NT2/D1 (cell line): ENCODE measurements at regions not wholly inside any gene's neighbourhood (a gene's known extent, or its start where the extent isn't known, plus 50 kb on each side); places are given as distances from the start of the nearest gene placed in this dataset.

ENCODE experiments used
- DNase-seq: peaks from one replicate; pipeline ENCODE4 v3.0.0-alpha.2; 2011; ENCODE audit warnings: low read depth, low spot score
- H3K27me3 ChIP-seq: 2 replicates; pipeline ENCODE4 v1.6.0; 2011; ENCODE audit warnings: mild to moderate bottlenecking; ENCODE audit not compliant: insufficient read length, insufficient read depth
- H3K36me3 ChIP-seq: 2 replicates; pipeline ENCODE4 v1.6.1; 2011; ENCODE audit warnings: mild to moderate bottlenecking, low read length, mixed read lengths; ENCODE audit not compliant: insufficient read depth, insufficient read length
- H3K4me1 ChIP-seq: 2 replicates; pipeline ENCODE4 v1.5.1; 2011; ENCODE audit not compliant: insufficient read depth, insufficient read length
- H3K4me3 ChIP-seq: 2 replicates; pipeline ENCODE4 v1.5.1; 2011; ENCODE audit warnings: low read depth; ENCODE audit not compliant: insufficient read length
- H3K9ac ChIP-seq: 2 replicates; pipeline ENCODE4 v1.6.0; 2011; ENCODE audit warnings: low read depth; ENCODE audit not compliant: insufficient read length
- H3K9me3 ChIP-seq: 2 replicates; pipeline ENCODE4 v1.5.1; 2011; ENCODE audit warnings: mild to moderate bottlenecking, low read length; ENCODE audit not compliant: insufficient read depth
- SUZ12 ChIP-seq: IDR thresholded peaks from 2 replicates; pipeline ENCODE4 v1.6.1; 2011; ENCODE audit not compliant: insufficient read length, insufficient read depth; ENCODE audit errors: extremely low read depth
- YY1 ChIP-seq: IDR thresholded peaks from 2 replicates; pipeline ENCODE4 v1.6.1; 2011; ENCODE audit not compliant: insufficient read length, insufficient read depth
- ZNF274 ChIP-seq: IDR thresholded peaks from 2 replicates; pipeline ENCODE4 v1.6.1; 2011; ENCODE audit warnings: mild to moderate bottlenecking, low read depth, low read length

DNA sequence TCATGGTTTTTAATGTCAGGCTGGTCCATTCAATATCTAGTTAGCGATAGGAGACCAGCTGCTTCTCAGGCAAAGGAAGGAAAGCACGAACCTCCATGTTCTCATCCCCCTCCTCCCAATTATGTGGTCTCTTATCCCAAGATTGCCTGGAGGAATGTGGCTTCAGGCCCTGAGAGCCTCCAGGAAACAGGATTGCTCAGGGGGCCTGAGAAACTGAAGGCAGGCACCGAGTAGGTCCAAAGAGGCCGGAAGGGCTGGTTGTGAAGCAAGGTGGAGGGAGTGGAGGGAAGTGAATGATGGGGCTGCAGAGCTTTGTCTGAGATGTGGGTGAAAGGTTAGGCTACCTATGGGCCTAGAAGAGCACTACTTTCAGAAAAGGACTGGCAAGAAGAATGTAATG is 188.2 kb upstream of the DDHD1 start:
- no peak for DNase-seq
- H3K27me3 ChIP-seq, result no peaks in the 10 kb centered on the region
- no peaks in the 10 kb centered on the region for H3K4me1 ChIP-seq
- H3K9ac ChIP-seq, result no peak overlapping the region
- no peak for TF ChIP-seq SUZ12
- TF ChIP-seq ZNF274, result no peak
- TF ChIP-seq YY1, result no peak
- H3K9me3 ChIP-seq, result no peaks in the 10 kb centered on the region
- no peak overlapping the region for H3K4me3 ChIP-seq
- H3K36me3 ChIP-seq, result no peaks in the 10 kb centered on the region

GRCh38 chr14:53338192-53338591 is 185.1 kb upstream of the DDHD1 start:
- H3K4me1 ChIP-seq, result no peaks in the 10 kb centered on the region
- H3K4me3 ChIP-seq, result no peak overlapping the region
- TF ChIP-seq ZNF274, result no peak
- TF ChIP-seq SUZ12, result no peak
- no peak for TF ChIP-seq YY1
- no peak overlapping the region for H3K9ac ChIP-seq
- no peak for DNase-seq
- no peaks in the 10 kb centered on the region for H3K36me3 ChIP-seq
- no peaks in the 10 kb centered on the region for H3K9me3 ChIP-seq
- no peaks in the 10 kb centered on the region for H3K27me3 ChIP-seq

DNA sequence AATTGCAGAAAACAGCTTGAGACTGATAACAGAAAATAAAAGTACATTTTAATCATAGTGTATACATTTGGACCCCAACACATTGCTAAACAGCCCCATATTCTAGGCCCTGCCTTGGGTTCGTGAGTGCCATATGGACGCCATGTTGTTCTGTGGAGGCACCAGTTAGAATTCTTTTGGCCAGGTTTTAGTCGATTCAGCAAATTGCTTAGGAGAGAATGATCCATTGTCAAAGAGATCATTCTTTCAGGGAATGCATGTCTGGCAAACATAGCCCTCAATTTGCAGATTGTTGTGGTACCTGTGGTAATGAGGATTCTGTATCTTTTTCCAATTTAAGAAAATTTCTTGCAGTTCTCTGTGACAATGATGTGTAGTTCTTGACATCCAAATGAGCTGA is 183.6 kb upstream of the DDHD1 start:
- Histone ChIP-seq H3K27me3 (no peaks in the 10 kb centered on the region), H3K4me1 (no peaks in the 10 kb centered on the region), H3K4me3 (no peak overlapping the region), H3K36me3 (no peaks in the 10 kb centered on the region), H3K9ac (no peak overlapping the region), H3K9me3 (no peaks in the 10 kb centered on the region)
- no peak for DNase-seq
- TF ChIP-seq YY1 (no peak), ZNF274 (no peak), SUZ12 (no peak)

DNA sequence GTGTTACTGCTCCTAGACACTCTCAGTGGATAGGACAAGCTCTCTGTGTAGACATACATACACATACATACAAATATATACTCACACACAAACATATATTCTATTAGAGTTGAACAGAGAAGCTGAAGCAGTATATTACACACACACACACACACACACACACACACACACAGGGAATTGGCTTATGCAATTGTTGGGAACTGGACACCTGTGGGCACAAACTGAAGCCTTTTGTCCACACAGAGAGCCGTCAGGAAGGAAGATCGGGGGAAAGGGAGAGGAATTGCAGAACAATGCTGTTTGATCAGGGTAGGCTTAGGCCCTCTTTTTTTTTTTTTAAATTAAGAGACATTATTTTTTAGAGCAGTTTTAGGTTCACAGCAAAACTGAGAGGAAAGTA is 180.7 kb upstream of the DDHD1 start:
- Histone ChIP-seq H3K4me3 (no peak overlapping the region), H3K9me3 (no peaks in the 10 kb centered on the region), H3K36me3 (no peaks in the 10 kb centered on the region), H3K9ac (no peak overlapping the region), H3K4me1 (no peaks in the 10 kb centered on the region), H3K27me3 (no peaks in the 10 kb centered on the region)
- no peak for DNase-seq
- TF ChIP-seq YY1 (no peak), ZNF274 (no peak), SUZ12 (no peak)

GRCh38 chr14:53331921-53332320 is 178.8 kb upstream of the DDHD1 start:
- Histone ChIP-seq H3K4me1 (no peaks in the 10 kb centered on the region), H3K9ac (no peak overlapping the region), H3K4me3 (no peak overlapping the region), H3K27me3 (no peaks in the 10 kb centered on the region), H3K36me3 (no peaks in the 10 kb centered on the region), H3K9me3 (no peaks in the 10 kb centered on the region)
- no peak for TF ChIP-seq ZNF274
- no peak for TF ChIP-seq YY1
- TF ChIP-seq SUZ12, result no peak
- DNase-seq, result no peak

GRCh38 chr14:53331247-53331646 is 178.1 kb upstream of the DDHD1 start:
- TF ChIP-seq ZNF274, result no peak
- no peak for TF ChIP-seq SUZ12
- TF ChIP-seq YY1, result no peak
- H3K9ac ChIP-seq, result no peak overlapping the region
- DNase-seq, result no peak
- no peaks in the 10 kb centered on the region for H3K9me3 ChIP-seq
- no peaks in the 10 kb centered on the region for H3K27me3 ChIP-seq
- no peaks in the 10 kb centered on the region for H3K4me1 ChIP-seq
- no peak overlapping the region for H3K4me3 ChIP-seq
- no peaks in the 10 kb centered on the region for H3K36me3 ChIP-seq

GRCh38 chr14:53330441-53330840 is 177.3 kb upstream of the DDHD1 start:
- no peak for DNase-seq

DNA sequence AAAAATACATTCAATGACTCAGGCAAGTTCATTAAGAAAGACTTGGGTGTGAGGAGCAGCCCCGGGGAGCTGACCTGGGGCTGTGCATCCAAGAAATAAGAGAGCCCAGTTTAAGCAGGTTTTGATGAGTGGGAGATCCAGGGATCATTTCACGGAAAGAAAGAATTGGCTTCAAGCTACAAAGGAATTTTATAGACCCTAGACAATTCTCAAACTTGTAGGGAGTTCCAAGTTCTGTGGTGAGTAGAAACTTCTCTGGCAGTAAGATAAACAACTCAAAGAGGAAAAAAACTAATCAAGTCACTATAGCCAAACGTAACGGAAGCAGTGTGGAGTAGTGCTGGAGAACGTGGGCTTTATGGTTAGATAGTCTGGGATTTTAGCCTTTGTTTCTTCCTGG is 175.7 kb upstream of the DDHD1 start:
- TF ChIP-seq ZNF274 (no peak), SUZ12 (no peak), YY1 (no peak)
- no peaks in the 10 kb centered on the region for H3K27me3 ChIP-seq
- no peaks in the 10 kb centered on the region for H3K4me1 ChIP-seq
- no peaks in the 10 kb centered on the region for H3K36me3 ChIP-seq
- no peak overlapping the region for H3K4me3 ChIP-seq
- no peak overlapping the region for H3K9ac ChIP-seq
- no peaks in the 10 kb centered on the region for H3K9me3 ChIP-seq
- DNase-seq, result no peak

More at GRCh38 chr14:53330441-53330840, 177.3 kb upstream of the DDHD1 start:
- H3K4me1 ChIP-seq, result no peaks in the 10 kb centered on the region
- H3K4me3 ChIP-seq, result no peak overlapping the region
- TF ChIP-seq YY1 (no peak), ZNF274 (no peak), SUZ12 (no peak)
- no peaks in the 10 kb centered on the region for H3K9me3 ChIP-seq
- H3K9ac ChIP-seq, result no peak overlapping the region
- no peaks in the 10 kb centered on the region for H3K27me3 ChIP-seq
- H3K36me3 ChIP-seq, result no peaks in the 10 kb centered on the region
